ENCODE measurements at regions not wholly inside any gene's neighbourhood (a gene's known extent, or its start where the extent isn't known, plus 50 kb on each side); places are given as distances from the start of the nearest gene placed in this dataset.

DNA sequence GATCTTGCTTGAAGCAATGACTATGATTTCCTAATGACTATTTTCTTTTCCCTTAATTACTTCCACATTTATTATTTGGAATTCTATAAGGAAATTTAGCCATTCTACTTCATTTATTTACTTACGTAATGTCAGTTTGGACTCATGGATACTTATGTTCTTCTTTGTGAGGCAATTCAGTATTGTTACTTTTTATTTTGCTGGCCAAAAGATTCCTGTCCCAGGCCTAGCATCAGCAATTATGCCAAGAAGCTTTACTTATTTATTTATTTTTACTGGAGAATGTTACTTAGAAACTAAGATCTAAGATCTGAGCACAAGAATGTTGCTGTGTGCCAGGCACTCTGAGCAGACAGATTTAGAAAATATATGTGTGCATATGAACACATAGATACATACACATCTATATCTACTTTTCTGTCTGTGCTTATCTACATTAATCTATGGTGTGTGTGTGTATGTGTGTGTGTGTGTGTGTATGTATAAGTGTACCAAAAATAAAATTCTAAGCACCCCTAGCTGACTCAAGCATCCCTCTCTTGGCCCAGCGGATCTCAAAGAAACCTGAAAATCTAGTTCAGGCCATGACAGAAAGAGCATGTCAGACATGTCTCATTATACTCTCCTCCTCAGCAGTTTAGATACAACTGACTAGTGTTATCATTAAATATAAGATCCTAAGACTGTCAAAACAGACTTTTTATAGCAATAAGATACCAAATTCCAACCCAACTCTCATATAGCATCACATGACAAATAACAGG lies 640.0 kb upstream of the GJE1 start:
- TF ChIP-seq, protein P1, sequence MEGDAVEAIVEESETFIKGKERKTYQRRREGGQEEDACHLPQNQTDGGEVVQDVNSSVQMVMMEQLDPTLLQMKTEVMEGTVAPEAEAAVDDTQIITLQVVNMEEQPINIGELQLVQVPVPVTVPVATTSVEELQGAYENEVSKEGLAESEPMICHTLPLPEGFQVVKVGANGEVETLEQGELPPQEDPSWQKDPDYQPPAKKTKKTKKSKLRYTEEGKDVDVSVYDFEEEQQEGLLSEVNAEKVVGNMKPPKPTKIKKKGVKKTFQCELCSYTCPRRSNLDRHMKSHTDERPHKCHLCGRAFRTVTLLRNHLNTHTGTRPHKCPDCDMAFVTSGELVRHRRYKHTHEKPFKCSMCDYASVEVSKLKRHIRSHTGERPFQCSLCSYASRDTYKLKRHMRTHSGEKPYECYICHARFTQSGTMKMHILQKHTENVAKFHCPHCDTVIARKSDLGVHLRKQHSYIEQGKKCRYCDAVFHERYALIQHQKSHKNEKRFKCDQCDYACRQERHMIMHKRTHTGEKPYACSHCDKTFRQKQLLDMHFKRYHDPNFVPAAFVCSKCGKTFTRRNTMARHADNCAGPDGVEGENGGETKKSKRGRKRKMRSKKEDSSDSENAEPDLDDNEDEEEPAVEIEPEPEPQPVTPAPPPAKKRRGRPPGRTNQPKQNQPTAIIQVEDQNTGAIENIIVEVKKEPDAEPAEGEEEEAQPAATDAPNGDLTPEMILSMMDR (IDR thresholded peaks at IDR 0.05; ENCODE audit: low read length), result no peak
- no peak for TF ChIP-seq EZH2 (IDR thresholded peaks at IDR 0.05; ENCODE audit: borderline replicate concordance, low read length)
